ENCODE measurements at regions not wholly inside any gene's neighbourhood (a gene's known extent, or its start where the extent isn't known, plus 50 kb on each side); places are given as distances from the start of the nearest gene placed in this dataset.

GRCh38 chr3:30516238-30516637 lies 90.2 kb upstream of the TGFBR2 start:
- TF ChIP-seq CTCF (conservative IDR thresholded peaks at IDR 0.05) (no peak), ZFX (IDR thresholded peaks at IDR 0.05) (no peak)
